Ishikawa (cell line): ENCODE measurements at regions not wholly inside any gene's neighbourhood (a gene's known extent, or its start where the extent isn't known, plus 50 kb on each side); places are given as distances from the start of the nearest gene placed in this dataset.

Source experiments
- CREB1 ChIP-seq: IDR thresholded peaks from 2 replicates; pipeline ENCODE4 v1.6.1; 2012; ENCODE audit warnings: low read depth
- TCF12 ChIP-seq: IDR thresholded peaks from 2 replicates; pipeline ENCODE4 v1.6.1; 2012; ENCODE audit warnings: low read depth
- TEAD4 ChIP-seq: IDR thresholded peaks from 2 replicates; pipeline ENCODE4 v1.6.1; 2012
- ZBTB7A ChIP-seq: IDR thresholded peaks from 2 replicates; pipeline ENCODE4 v1.6.1; 2012; ENCODE audit warnings: low read depth

DNA sequence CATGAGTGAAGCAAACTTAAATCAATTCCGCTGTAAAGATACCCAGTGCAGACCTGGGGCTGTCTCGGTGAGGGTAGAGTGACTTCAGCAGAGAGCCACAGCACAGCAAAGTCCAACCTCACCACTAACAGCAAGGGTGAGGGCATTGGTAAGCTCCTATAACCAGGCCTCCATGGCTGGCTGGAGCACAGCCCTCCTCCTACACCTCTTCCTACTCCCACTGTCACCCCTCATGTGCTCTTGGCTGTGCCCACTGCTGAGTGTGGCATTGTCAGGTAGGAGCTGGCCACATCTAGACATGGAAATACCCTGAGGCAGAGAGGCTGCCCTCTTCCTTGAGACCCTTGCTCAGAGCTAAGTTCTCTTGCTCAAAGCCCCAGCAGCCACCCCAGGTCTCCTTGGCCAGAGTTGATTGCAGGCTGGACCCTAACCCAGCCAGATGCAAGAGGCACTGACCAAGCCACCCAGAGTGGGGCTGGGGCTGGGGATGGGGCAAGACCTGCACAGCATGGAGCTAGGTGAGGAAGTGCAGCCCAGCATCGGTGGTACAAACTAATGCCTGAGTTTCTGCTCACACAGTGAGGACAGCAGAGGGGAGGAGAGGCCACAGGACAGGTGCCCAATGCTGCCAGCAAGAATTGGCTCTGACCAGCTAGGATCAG lies 77.6 kb upstream of the RAB6C start:
- TF ChIP-seq ZBTB7A: no peak
- no peak for TF ChIP-seq TCF12
- no peak for TF ChIP-seq TEAD4
- no peak for TF ChIP-seq CREB1
